GM19468 (cell line): ENCODE measurements at regions not wholly inside any gene's neighbourhood (a gene's known extent, or its start where the extent isn't known, plus 50 kb on each side); places are given as distances from the start of the nearest gene placed in this dataset.
"Not testable (repeated sequence)": the region's sequence is repeated elsewhere in the genome, so short reads cannot be mapped to it uniquely, and the experiment has no call there.

Source experiments
- ATAC-seq: cut with Tn5 transposase; IDR thresholded peaks from one replicate; pipeline ENCODE4 v1.9.1; 2021; ENCODE audit warnings: mild to moderate bottlenecking, moderate library complexity, moderate number of reproducible peaks; ENCODE audit not compliant: unreplicated experiment; ENCODE audit errors: extremely low read depth

DNA sequence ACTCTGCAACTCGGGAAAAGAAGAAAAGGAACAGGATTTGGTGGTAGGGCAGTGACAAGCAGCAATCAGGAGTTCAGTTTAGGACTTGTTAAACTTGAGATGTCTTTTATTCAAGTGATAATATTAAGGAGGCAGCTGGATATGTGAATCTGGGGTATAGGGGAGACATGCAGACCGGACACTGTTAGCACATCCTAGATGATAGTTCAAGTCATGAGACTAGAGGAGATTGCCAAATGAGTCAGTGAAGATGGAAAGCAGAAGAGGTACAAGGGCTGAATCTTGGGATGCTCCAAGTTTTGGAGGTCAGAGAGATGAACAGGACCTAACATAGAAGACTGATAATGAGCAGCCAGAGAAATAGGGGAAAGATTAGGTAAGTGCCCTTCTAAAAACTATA is 69.5 kb upstream of the PSME4 start:
- no peak for ATAC-seq

DNA sequence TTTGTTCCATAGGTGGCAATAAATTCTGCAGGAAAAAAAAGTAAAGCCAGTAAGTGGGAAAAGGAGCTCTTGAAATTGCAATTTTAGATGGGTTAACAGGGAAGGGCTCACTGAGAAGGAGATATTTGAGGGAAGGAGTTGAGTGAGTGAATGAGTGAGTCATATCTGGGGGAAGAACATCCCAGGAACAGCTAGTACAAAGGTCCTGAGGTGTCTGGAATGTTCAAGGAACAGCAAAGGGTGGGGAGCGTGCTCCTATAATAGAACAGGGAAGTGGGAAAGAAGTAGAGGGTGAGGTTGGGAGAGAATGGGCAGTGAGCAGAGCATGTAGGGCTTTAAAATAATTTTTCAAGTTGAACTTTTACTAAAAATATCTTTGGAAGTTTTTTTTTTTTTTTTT is 68.0 kb upstream of the PSME4 start:
- ATAC-seq: no peak

DNA sequence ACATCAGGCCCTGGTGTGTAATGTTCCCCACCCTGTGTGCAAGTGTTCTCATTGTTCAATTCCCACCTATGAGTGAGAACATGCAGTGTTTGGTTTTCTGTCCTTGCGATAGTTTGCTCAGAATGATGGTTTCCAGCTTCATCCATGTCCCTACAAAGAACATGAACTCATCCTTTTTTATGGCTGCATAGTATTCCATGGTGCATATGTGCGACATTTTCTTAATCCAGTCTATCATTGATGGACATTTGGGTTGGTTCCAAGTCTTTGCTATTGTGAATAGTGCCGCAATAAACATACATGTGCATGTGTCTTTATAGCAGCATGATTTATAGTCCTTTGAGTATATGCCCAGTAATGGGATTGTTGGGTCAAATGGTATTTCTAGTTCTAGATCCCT is 60.5 kb upstream of the PSME4 start:
- ATAC-seq: not testable (repeated sequence)

DNA sequence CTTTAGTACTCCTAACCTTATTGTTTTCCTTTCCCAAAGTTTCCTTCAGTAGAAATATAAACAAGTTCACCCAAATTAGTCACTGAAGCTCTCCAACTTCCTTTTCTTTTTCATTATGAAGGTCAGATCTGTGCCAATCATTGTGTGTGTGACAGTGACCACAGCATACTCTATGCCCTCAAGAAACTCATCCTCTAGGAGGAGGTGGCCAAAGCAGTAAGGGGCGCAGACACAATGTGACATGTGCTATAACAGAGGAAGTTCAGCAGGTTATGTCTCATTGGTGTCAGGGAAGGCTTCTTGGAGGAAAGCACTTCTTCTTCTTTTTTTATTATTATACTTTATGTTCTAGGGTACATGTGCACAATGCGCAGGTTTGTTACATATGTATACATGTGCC is 60.0 kb upstream of the PSME4 start:
- no peak for ATAC-seq

DNA sequence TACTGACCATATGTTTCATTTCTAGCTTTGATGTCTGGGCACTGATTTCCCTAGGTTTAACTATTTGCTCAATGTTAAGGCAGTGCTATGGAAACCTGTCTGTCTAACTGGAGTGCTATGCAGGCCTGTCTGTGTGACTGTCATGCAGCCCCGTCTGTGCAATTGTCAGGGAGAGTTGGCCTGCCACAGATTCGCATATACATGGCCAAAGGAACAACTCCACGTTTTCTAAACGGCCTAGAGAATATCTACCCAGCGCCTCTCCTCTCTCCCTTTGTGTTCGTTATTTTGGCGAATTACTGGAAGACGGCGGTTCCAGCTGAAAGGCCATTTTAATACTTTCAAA is 59.6 kb upstream of the PSME4 start:
- no peak for ATAC-seq

DNA sequence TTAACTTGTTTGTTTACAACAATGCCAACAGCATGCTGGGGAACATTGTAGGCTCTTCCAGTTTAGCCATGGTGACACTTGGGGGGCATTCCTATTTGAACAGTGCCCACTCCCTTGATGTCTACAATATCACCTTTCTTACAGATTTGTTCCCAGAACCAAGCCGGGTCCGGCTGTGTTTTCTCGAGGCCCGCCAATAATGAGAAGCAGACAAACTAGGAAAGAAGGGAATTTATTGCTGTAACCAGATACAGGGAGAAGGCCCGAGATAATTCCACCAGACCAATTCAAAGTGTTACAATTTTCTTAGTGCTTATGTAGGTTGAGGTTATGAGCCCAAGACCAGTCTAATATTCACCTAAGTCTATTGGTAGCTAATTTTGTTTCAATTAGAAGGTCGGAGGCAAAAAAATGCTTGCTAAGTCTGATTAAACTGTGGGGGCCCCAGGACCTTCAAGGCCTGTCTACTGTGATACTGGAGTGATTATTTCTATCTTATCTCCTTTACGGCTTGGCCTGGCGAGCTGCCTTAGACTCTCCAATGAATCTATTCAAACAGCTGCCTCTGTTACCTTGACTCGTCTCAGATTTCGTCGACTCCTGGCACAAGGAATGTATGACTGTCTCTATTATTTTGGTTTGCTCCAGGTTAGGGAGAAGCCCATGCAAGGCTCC is 59.1 kb upstream of the PSME4 start:
- ATAC-seq: no peak

DNA sequence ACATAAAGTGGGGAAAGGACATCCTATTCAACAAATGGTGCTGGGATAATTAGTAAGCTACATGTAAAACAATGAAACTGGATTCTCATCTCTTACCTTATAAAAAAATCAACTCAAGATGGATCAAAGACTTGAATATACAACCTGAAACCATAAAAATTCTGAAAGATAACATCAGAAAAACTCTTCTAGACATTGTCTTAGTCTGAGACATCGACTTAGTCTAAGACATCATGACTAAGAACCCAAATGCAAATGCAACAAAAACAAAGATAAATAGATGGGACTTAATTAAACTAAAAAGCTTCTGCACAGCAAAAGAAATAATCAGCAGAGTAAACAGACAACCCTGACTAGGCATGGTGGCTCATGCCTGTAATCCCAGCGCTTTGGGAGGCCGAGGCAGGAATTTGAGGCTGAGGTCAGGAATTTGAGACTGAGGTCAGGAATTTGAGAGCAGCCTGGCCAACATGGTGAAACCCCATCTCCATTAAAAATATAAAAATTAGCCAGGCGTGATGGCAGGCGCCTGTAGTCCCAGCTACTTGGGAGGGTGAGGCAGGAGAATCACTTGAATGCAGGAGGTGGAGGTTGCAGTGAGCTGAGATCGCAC is 54.8 kb upstream of the PSME4 start:
- not testable (repeated sequence) for ATAC-seq

DNA sequence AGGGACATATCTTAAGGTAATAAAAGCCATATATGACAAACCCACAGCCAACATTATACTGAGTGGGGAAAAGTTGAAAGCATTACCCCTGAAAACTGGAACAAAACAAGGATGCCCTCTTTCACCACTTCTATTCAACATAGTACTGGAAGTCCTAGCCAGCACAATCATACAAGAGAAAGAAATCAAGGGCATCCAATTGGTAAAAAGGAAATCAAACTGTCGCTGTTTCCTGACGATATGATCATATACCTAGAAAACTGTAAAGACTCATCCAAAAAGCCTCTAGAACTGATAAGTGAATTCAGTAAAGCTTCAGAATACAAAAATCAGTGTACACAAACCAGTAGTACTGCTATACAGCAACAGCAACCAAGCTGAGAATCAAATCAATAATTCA is 53.8 kb upstream of the PSME4 start:
- ATAC-seq: no peak

DNA sequence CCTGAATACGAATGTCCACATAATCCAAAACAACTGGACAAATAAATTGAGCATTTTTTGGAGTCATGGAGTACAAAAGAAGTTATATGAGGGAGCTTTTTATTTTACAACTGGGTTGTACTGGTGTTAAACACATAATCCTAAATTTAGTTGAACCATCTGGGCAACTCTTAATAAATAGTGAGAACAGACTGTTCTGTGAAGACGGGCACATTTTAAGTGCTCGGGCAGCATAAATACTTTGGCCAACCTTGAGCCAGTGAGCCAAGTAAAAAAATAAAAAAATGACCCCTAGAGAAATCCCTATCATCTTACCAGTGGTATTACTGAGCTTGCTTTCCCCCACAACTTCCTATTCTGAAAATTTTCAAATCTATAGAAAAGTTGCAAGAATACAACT is 50.9 kb upstream of the PSME4 start:
- ATAC-seq: no peak

DNA sequence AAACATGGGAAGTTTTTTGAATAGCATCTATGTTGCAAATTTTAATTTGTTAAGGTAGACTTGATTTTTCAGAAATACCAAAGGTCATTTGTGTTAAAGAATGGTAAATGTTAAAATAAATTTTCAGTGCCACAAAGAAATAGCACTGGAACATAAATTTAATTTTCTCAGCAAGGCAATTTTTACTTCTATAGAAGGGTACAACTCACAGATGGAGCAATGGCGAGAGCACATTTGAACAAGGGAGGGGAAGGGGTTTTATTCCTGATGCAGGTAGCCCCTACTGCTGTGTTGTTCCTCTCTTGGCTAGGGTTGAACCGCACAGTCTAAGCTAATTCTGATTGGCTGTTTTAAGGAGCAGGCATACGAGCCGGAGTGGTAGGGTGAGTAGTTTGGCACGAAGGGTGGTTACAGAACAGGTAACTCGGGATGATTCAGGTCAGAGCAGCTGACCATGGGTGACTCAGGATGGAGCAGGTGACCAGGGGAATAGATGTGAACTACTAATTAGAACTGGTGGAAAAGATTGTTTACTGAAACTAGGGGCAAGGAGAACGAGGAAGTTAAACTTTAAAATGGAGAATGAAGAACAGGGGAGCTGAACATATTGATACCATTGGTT is 50.1 kb upstream of the PSME4 start:
- no peak for ATAC-seq
